Mucosa of descending colon (tissue), 3 donors: ENCODE measurements at regions not wholly inside any gene's neighbourhood (a gene's known extent, or its start where the extent isn't known, plus 50 kb on each side); places are given as distances from the start of the nearest gene placed in this dataset.

Experiments used
- ATAC-seq: fragments of 200-7000 bp; cut with Tn5 transposase; one replicate; pipeline ENCODE4 v1.9.1; 2020; ENCODE audit warnings: mild to moderate bottlenecking, moderate library complexity
- DNase-seq, 3 donors: peaks; one replicate each; pipeline ENCODE4 v3.0.0-alpha.2; 2020
- H3K36me3 ChIP-seq: fragments of 200-600 bp; one replicate; pipeline ENCODE4 v1.8.0; 2021; ENCODE audit warnings: low read depth, mild to moderate bottlenecking
- H3K4me1 ChIP-seq: fragments of 200-600 bp; one replicate; pipeline ENCODE4 v1.8.0; 2021; ENCODE audit warnings: low read depth, mild to moderate bottlenecking
- H3K4me3 ChIP-seq: fragments of 200-600 bp; one replicate; pipeline ENCODE4 v1.8.0; 2021; ENCODE audit warnings: mild to moderate bottlenecking
- H3K9me3 ChIP-seq: fragments of 200-600 bp; one replicate; pipeline ENCODE4 v1.8.0; 2021; ENCODE audit warnings: mild to moderate bottlenecking
- intact Hi-C, 2 donors: fragments of 100-400 bp; cut with DNase I in 1 of 2; cut with micrococcal nuclease in 1 of 2; formaldehyde crosslinking; loops; one replicate each; pipeline versions ENCODE4 v1.11.0 to v1.11.1; 2022; cut with DNase I, micrococcal nuclease
- TF ChIP-seq, protein P1 (sequence below): fragments of 200-600 bp; IDR thresholded peaks from one replicate; pipeline ENCODE4 v1.8.0; 2022; ENCODE audit warnings: antibody characterized with exemption, mild to moderate bottlenecking
- donor health status: DM: no; HTN: no; CAD: no; lungs with moderate emphysema.
- donor health status: DM: no; HTN: no; CAD: no.
- donor health status: DM: no; HTN: yes; CAD: no.

DNA sequence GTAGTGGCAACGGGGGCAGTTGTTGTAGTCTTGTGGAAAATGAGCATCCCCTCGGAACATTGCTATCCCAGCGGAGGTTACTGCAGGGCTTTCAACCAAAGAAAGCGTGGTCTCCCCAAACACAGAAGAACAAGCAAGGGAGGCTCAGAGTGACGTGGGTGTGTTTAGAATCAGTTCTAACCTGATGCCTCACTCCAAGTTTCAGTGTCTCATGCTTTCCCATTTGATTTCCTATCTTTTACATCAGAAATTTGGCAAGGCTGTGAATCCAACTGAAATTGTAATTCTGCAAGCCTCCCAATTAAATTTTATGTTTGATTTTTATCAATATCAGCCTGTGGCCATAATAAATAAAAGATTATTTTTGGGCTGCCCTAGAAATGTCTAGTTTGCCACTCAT, 156.1 kb upstream of the LNX1 start:
- Histone ChIP-seq H3K9me3 (no peaks in the 10 kb centered on the region), H3K4me3 (no peak overlapping the region), H3K36me3 (no peaks in the 10 kb centered on the region), H3K4me1 (no peaks in the 10 kb centered on the region)
- intact Hi-C loops, result no loop called here
- TF ChIP-seq, protein P1, sequence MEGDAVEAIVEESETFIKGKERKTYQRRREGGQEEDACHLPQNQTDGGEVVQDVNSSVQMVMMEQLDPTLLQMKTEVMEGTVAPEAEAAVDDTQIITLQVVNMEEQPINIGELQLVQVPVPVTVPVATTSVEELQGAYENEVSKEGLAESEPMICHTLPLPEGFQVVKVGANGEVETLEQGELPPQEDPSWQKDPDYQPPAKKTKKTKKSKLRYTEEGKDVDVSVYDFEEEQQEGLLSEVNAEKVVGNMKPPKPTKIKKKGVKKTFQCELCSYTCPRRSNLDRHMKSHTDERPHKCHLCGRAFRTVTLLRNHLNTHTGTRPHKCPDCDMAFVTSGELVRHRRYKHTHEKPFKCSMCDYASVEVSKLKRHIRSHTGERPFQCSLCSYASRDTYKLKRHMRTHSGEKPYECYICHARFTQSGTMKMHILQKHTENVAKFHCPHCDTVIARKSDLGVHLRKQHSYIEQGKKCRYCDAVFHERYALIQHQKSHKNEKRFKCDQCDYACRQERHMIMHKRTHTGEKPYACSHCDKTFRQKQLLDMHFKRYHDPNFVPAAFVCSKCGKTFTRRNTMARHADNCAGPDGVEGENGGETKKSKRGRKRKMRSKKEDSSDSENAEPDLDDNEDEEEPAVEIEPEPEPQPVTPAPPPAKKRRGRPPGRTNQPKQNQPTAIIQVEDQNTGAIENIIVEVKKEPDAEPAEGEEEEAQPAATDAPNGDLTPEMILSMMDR, result no peak
- ATAC-seq (no peak), DNase-seq (no peak)

DNA sequence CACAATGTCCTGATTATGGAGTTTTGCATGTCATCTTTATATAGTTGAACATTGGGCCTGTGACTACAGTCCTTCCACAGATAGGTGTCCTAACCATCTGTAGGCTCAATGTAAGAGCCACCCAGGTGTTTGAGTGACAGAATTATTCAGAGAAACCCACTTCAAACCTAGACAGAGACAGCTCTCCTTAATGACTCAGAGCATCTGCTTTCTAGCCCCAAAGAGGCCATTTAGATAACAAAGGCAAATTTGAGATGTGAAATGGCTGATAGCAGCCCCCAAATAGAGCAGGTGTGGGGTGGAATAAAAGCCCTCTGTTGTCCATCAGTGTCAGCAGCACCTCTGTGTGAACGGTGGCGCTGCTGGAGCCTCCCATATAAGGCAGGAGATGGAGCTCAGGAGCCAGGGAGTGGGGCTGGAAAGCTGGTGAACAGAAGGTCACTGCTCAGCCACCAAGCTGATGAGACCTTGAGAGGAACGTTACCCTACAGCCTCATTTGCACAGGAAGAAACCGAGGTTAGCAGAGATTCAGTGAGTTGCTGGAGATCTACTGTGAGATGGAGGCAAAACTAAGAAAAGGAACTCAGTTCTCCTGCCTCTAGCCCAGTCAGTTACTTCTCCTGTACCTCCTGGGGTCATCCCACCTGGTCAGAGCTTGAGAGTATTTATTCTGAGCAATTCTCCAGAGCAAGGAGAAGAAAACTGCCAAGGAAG, 153.3 kb upstream of the LNX1 start:
- H3K9me3 ChIP-seq, result no peaks in the 10 kb centered on the region
- H3K36me3 ChIP-seq, result no peaks in the 10 kb centered on the region
- ATAC-seq, result no peak
- intact Hi-C loops, result no loop called here
- no peak for DNase-seq
- H3K4me1 ChIP-seq, result no peaks in the 10 kb centered on the region
- no peak overlapping the region for H3K4me3 ChIP-seq
- TF ChIP-seq, protein P1, result no peak

DNA sequence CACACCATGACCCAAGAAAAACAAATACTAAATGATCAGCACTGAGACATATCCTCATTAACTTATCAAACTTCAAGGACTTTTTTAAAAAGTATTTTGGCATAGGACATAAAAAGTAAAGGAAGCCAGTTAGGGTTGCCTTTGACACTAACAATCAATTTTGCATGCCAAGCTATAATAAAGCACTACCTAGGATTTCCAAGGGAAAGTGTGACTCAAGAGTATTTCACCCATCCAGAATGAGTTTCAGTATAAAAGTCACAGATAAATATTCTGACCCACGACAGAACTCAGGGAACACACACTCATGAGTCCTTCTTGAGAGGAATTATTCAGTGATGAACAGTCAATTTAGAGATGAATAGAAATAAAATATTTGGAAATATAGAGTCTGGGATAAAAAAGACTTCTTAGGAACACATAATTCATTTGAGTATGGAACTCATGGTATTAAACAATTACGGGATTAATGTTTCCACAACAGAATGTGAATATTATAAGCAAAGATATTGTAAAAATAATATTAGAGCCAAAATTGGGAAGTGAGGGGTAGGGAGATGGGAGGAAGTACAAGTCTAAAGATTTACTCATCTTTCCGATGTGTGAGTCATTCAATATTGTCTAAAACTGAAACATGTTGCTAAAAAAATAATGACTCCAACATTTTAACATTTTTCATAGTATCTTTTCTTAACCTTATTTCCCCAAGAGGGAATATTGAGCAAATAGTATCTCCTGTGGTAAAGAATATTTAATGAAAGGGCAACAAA, 143.5 kb upstream of the LNX1 start:
- Histone ChIP-seq H3K9me3 (no peaks in the 10 kb centered on the region), H3K4me1 (no peaks in the 10 kb centered on the region), H3K36me3 (no peaks in the 10 kb centered on the region), H3K4me3 (no peak overlapping the region)
- intact Hi-C loops, result no loop called here
- TF ChIP-seq, protein P1, result no peak
- ATAC-seq (no peak), DNase-seq (no peak)

DNA sequence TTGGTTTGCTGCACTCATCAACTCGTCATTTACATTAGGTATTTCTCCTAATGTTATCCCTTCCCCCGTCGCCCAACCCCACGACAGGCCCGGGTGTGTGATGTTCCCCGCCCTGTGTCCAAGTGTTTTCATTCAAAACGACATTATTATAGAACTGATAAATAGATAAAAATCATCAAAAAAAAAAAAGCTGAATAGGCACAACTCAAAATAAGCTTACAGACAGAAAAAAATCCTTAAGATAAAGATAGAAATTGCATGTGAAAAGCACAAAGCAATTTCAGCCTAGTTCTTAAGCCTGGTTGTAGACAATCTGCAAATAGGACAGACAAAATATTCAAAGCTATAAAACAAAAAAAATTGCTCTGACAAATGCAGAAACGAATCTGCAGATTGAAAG, 142.9 kb upstream of the LNX1 start:
- TF ChIP-seq, protein P1, result no peak
- ATAC-seq, result no peak
- intact Hi-C loops, result no loop called here

DNA sequence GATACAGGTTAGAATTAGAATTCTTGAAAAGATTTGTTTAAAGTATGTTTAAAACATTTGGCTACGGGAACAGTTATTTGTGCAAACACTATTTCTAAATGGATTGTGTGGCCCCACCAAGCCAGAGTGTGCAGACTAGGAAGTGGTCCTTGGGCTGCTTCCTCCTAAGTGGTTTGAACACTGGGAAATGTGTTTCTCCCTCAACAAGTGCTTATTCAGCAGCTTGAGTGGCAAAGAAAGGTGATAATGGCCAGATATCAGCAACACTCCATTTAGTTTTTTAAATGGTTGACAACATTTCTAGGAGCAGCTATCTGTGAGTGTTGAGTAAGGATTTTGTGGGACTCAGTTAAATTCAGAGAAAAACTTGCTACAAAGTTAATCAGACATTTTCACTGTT, 141.4 kb upstream of the LNX1 start:
- DNase-seq, result no peak
- Histone ChIP-seq H3K4me3 (no peak overlapping the region), H3K4me1 (no peaks in the 10 kb centered on the region), H3K36me3 (no peaks in the 10 kb centered on the region), H3K9me3 (no peaks in the 10 kb centered on the region)
- intact Hi-C loops, result no loop called here
- TF ChIP-seq, protein P1, result no peak
- ATAC-seq, result no peak

More for the DNA sequence above, 142.9 kb upstream of the LNX1 start:
- Histone ChIP-seq H3K9me3 (no peaks in the 10 kb centered on the region), H3K36me3 (no peaks in the 10 kb centered on the region), H3K4me1 (no peaks in the 10 kb centered on the region), H3K4me3 (no peak overlapping the region)
- DNase-seq, result no peak
